HCT116 (cell line): ENCODE measurements at regions not wholly inside any gene's neighbourhood (a gene's known extent, or its start where the extent isn't known, plus 50 kb on each side); places are given as distances from the start of the nearest gene placed in this dataset.
A peak's percentile ranks its signal among the peaks of the same experiment; 100 is the strongest.
"Not testable (repeated sequence)": the region's sequence is repeated elsewhere in the genome, so short reads cannot be mapped to it uniquely, and the experiment has no call there.

Experiments
- ATAC-seq: fragments of 200-7000 bp; cut with Tn5 transposase; 2 replicates; pipeline ENCODE4 v1.9.1; 2020; ENCODE audit warnings: mild to moderate bottlenecking, moderate library complexity
- BruUV-seq: library from RNA; stranded (reverse); fragments of 400-500 nt; replicated peaks from 2 replicates; lab custom pipeline; 2021; lab: Mats Ljungman, UMichigan
- CTCF ChIA-PET: fragments of 300-600 bp; sonication (Branson Sonifier 250); formaldehyde crosslinking; loops from one replicate; lab custom pipeline; 2021; ENCODE audit warnings: antibody characterized with exemption; lab: Charles Lee
- POLR2A ChIA-PET: fragments of 300-600, 350-600 bp; sonication (Branson Sonifier 250); formaldehyde crosslinking; loops from one replicate; lab custom pipeline; 2021; ENCODE audit warnings: antibody characterized with exemption; lab: Charles Lee
- RAD21 ChIA-PET, 2 experiments: fragments of 300-600 bp; sonication (Branson Sonifier 250); formaldehyde crosslinking; loops; one replicate each; lab custom pipeline; 2023; ENCODE audit warnings: low total read pairs in 2 of 2; ENCODE audit not compliant: uncharacterized antibody in 2 of 2, unreplicated experiment in 2 of 2, low non-redundant PET in 1 of 2; lab: Charles Lee
- DNase-seq: peaks from one replicate; pipeline ENCODE4 v3.0.0-alpha.2; 2010; ENCODE audit warnings: low read depth, low spot score
- H2AFZ ChIP-seq: fragments of 200-600 bp; shearing (Covaris generic), sonication (generic); 2 replicates; pipeline ENCODE4 v1.6.1; 2017; ENCODE audit warnings: low read depth, mixed run types, mixed read lengths, antibody characterized with exemption, low read length; ENCODE audit not compliant: poor library complexity, severe bottlenecking
- H3K27ac ChIP-seq: 2 replicates; pipeline ENCODE4 v1.5.1; 2012; ENCODE audit warnings: low read depth, low read length
- H3K27me3 ChIP-seq: fragments of 200-600 bp; sonication (generic); 2 replicates; pipeline ENCODE4 v1.6.1; 2016; ENCODE audit warnings: mixed run types, low read length, mixed read lengths; ENCODE audit not compliant: insufficient read depth
- H3K36me3 ChIP-seq, 2 experiments: fragments of 200-500 bp in 1 of 2; fragments of 200-600 bp in 1 of 2; sonication (Bioruptor generic) in 1 of 2; sonication (generic) in 1 of 2; 2 replicates each; pipeline versions ENCODE4 v1.5.1 to v1.6.1; 2014 to 2016; ENCODE audit warnings: low read length in 2 of 2, inconsistent platforms in 1 of 2, mixed read lengths in 1 of 2, mixed run types in 1 of 2; ENCODE audit not compliant: insufficient read depth in 2 of 2, control insufficient read depth in 1 of 2
- H3K4me1 ChIP-seq, 2 experiments: fragments of 200-600 bp in 1 of 2; sonication (generic) in 1 of 2; 2 replicates each; pipeline versions ENCODE4 v1.5.1 to v1.6.1; 2012 to 2017; ENCODE audit warnings: low read length in 2 of 2, inconsistent platforms in 1 of 2, mild to moderate bottlenecking in 1 of 2, mixed read lengths in 1 of 2, mixed run types in 1 of 2, moderate library complexity in 1 of 2; ENCODE audit not compliant: insufficient read depth in 2 of 2, control insufficient read depth in 1 of 2
- H3K4me2 ChIP-seq: fragments of 200-600 bp; sonication (generic); 2 replicates; pipeline ENCODE4 v1.6.1; 2017; ENCODE audit warnings: mixed run types, low read length, mixed read lengths
- H3K4me3 ChIP-seq, 2 experiments: fragments of 200-600 bp in 1 of 2; sonication (generic) in 1 of 2; replicated peaks in 1 of 2; 2 replicates each; pipeline ENCODE4 v1.5.1; 2011 to 2016; ENCODE audit warnings: low read length in 2 of 2, control low read depth in 1 of 2, low read depth in 1 of 2, mild to moderate bottlenecking in 1 of 2, mixed read lengths in 1 of 2, mixed run types in 1 of 2
- H3K79me2 ChIP-seq: fragments of 200-600 bp; sonication (generic); 2 replicates; pipeline ENCODE4 v1.6.1; 2017; ENCODE audit warnings: mild to moderate bottlenecking, mixed run types, low read length, moderate library complexity, mixed read lengths; ENCODE audit not compliant: insufficient read depth
- H3K9ac ChIP-seq: fragments of 200-600 bp; sonication (generic); 2 replicates; pipeline ENCODE4 v1.6.1; 2016; ENCODE audit warnings: low read length, mixed read lengths
- H3K9me2 ChIP-seq: fragments of 200-600 bp; sonication (generic), shearing (Covaris generic); 2 replicates; pipeline ENCODE4 v1.6.1; 2017; ENCODE audit warnings: mixed run types, mild to moderate bottlenecking, moderate library complexity; ENCODE audit not compliant: insufficient read depth
- H3K9me3 ChIP-seq, 2 experiments: fragments of 200-500 bp in 1 of 2; fragments of 200-600 bp in 1 of 2; sonication (Bioruptor generic) in 1 of 2; sonication (generic) in 1 of 2; 2 replicates each; pipeline ENCODE4 v1.6.1; 2014 to 2017; ENCODE audit warnings: low read length in 2 of 2, mixed read lengths in 2 of 2, inconsistent platforms in 1 of 2, low read depth in 1 of 2, mild to moderate bottlenecking in 1 of 2, mixed run types in 1 of 2, moderate library complexity in 1 of 2; ENCODE audit not compliant: control insufficient read depth in 1 of 2, insufficient read depth in 1 of 2
- H4K20me1 ChIP-seq: fragments of 200-600 bp; sonication (generic), shearing (Covaris generic); 2 replicates; pipeline ENCODE4 v1.6.1; 2017; ENCODE audit warnings: mixed run types, mild to moderate bottlenecking, moderate library complexity; ENCODE audit not compliant: insufficient read depth
- CBX3 ChIP-seq: IDR thresholded peaks from 2 replicates; pipeline ENCODE4 v1.6.1; 2012; ENCODE audit warnings: low read depth
- CEBPB ChIP-seq: IDR thresholded peaks from 2 replicates; pipeline ENCODE4 v1.6.1; 2012; ENCODE audit warnings: low read depth
- CTCF ChIP-seq, 3 experiments: fragments of 200-600 bp in 1 of 3; sonication (generic) in 1 of 3; IDR thresholded peaks in 2 of 3; conservative IDR thresholded peaks in 1 of 3; 2 replicates each; pipeline ENCODE4 v1.5.1; 2012 to 2017; ENCODE audit warnings: low read depth in 2 of 3, low read length in 2 of 3, antibody characterized with exemption in 1 of 3, borderline replicate concordance in 1 of 3, control low read depth in 1 of 3, mild to moderate bottlenecking in 1 of 3, mixed read lengths in 1 of 3, mixed run types in 1 of 3, moderate library complexity in 1 of 3; ENCODE audit not compliant: insufficient read depth in 1 of 3
- EZH2phosphoT487 ChIP-seq: fragments of 200-600 bp; IDR thresholded peaks from 2 replicates; pipeline ENCODE4 v1.6.1; 2018; ENCODE audit warnings: antibody characterized with exemption, borderline replicate concordance
- FOSL1 ChIP-seq: IDR thresholded peaks from 2 replicates; pipeline ENCODE4 v1.6.1; 2012; ENCODE audit warnings: low read depth
- RAD21 ChIP-seq: IDR thresholded peaks from 2 replicates; pipeline ENCODE4 v1.6.1; 2012; ENCODE audit warnings: low read depth, mild to moderate bottlenecking
- SIN3A ChIP-seq: IDR thresholded peaks from 2 replicates; pipeline ENCODE4 v1.6.1; 2012; ENCODE audit warnings: low read depth
- intact Hi-C: fragments of 100-400 bp; cut with micrococcal nuclease; formaldehyde crosslinking; loops from 2 replicates; pipeline ENCODE4 v1.10.0; 2022
- TF ChIP-seq, protein P1 (sequence below): IDR thresholded peaks from 2 replicates; pipeline ENCODE4 v1.6.1; 2011; ENCODE audit warnings: mild to moderate bottlenecking, low read length, moderate library complexity; ENCODE audit not compliant: insufficient replicate concordance; ENCODE audit errors: extremely low read depth

GRCh38 chr6:137641474-137642077 lies 147.4 kb upstream of the OLIG3 start:
- POLR2A ChIA-PET = interaction anchor here (0.9 kb wide), 1 partner anchor 565 kb away, joined by 3 read pairs; no protein-coding TSS in a partner anchor

DNA sequence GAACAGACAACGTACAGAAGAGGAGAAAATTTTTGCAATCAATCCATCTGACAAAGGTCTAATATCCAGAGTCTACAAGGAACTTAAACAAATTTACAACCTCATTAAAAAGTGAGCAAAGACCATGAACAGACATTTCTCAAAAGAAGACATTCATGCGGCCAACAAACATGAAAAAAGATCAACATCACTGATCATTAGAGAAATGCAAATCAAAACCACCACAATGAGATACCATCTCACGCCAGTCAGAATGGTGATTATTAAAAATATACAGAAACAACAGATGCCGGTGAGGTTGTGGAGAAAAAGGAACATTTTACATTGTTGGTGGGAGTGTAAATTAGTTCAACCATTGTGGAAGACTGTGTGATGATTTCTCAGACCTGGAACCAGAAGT lies 149.0 kb upstream of the OLIG3 start:
- H3K79me2 ChIP-seq, H3K36me3 ChIP-seq, RAD21 ChIA-PET, BruUV-seq, ATAC-seq, CTCF ChIA-PET, H3K4me1 ChIP-seq, DNase-seq, H3K9me2 ChIP-seq, H3K27ac ChIP-seq, H3K9ac ChIP-seq, H4K20me1 ChIP-seq, H3K4me2 ChIP-seq, H3K4me3 ChIP-seq, H2AFZ ChIP-seq, POLR2A ChIA-PET, H3K9me3 ChIP-seq, H3K27me3 ChIP-seq: not testable (repeated sequence)
- intact Hi-C loops = loop anchor here (5.0 kb wide), 1 partner anchor 676 kb away; no protein-coding TSS in a partner anchor

More at GRCh38 chr6:137641474-137642077, 147.4 kb upstream of the OLIG3 start:
- no peak overlapping the region for H3K27ac ChIP-seq
- H3K4me1 ChIP-seq = peaks cover 4 to 10% of the 10 kb centered on the region in 2 experiments; a peak in 3 of 4 replicates
- H3K9ac ChIP-seq = no peak overlapping the region
- no peak overlapping the region for H3K4me3 ChIP-seq
- H2AFZ ChIP-seq = peak overlapping the region; percentile 90
- no peak for TF ChIP-seq CEBPB
- no peak for TF ChIP-seq EZH2phosphoT487
- TF ChIP-seq SIN3A = no peak
- TF ChIP-seq CBX3 = no peak
- peak; percentile 64 to 77 (median 74) for TF ChIP-seq CTCF (IDR thresholded peaks at IDR 0.05 in 2 of 3, conservative IDR thresholded peaks at IDR 0.05 in 1 of 3; ENCODE audit: borderline replicate concordance in 1 of 3, insufficient read depth in 1 of 3, low read depth in 2 of 3, low read length in 2 of 3)
- TF ChIP-seq FOSL1 = no peak
- peak; percentile 89 for TF ChIP-seq RAD21
- TF ChIP-seq, protein P1, sequence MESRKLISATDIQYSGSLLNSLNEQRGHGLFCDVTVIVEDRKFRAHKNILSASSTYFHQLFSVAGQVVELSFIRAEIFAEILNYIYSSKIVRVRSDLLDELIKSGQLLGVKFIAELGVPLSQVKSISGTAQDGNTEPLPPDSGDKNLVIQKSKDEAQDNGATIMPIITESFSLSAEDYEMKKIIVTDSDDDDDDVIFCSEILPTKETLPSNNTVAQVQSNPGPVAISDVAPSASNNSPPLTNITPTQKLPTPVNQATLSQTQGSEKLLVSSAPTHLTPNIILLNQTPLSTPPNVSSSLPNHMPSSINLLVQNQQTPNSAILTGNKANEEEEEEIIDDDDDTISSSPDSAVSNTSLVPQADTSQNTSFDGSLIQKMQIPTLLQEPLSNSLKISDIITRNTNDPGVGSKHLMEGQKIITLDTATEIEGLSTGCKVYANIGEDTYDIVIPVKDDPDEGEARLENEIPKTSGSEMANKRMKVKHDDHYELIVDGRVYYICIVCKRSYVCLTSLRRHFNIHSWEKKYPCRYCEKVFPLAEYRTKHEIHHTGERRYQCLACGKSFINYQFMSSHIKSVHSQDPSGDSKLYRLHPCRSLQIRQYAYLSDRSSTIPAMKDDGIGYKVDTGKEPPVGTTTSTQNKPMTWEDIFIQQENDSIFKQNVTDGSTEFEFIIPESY = no peak
- H3K4me2 ChIP-seq = peak overlapping the region; percentile 34; the same call in 1 of the 2 replicates
- intact Hi-C loops = loop anchor here (1.0 to 5.0 kb wide), 5 partner anchors 299 to 674 kb away; no protein-coding TSS in a partner anchor
- no peaks in the 10 kb centered on the region for H3K36me3 ChIP-seq
- H4K20me1 ChIP-seq = no peaks in the 10 kb centered on the region
- ChIA-PET CTCF (interaction anchor here (0.6 to 1.5 kb wide), 14 partner anchors 9 to 565 kb away, joined by 3 to 15 read pairs (median 3); no protein-coding TSS in a partner anchor), RAD21 (interaction anchor here in 1 of 2 experiments (0.8 kb wide), 1 partner anchor 547 kb away, joined by 3 read pairs; no protein-coding TSS in a partner anchor)
- no peaks in the 10 kb centered on the region for H3K9me3 ChIP-seq
- DNase-seq = peak; percentile 72
- no peaks in the 10 kb centered on the region for H3K79me2 ChIP-seq
- no TSS peak for BruUV-seq
- peak; percentile 94 for ATAC-seq
- H3K9me2 ChIP-seq = no peaks in the 10 kb centered on the region
- H3K27me3 ChIP-seq = no peaks in the 10 kb centered on the region

- H2AFZ ChIP-seq, H3K27me3 ChIP-seq, ATAC-seq, H3K9me2 ChIP-seq, H3K9me3 ChIP-seq, RAD21 ChIA-PET, H3K79me2 ChIP-seq, H3K4me1 ChIP-seq, POLR2A ChIA-PET, H4K20me1 ChIP-seq, H3K36me3 ChIP-seq, CTCF ChIA-PET, BruUV-seq, H3K9ac ChIP-seq, DNase-seq, H3K4me2 ChIP-seq, H3K27ac ChIP-seq, H3K4me3 ChIP-seq: not testable (repeated sequence)
- intact Hi-C loops = loop anchor here (5.0 kb wide), 1 partner anchor 676 kb away; no protein-coding TSS in a partner anchor
These were observed 149.4 kb upstream of the OLIG3 start for GRCh38 chr6:137643644-137644043.
